Activated CD8-positive, alpha-beta memory T cell treated with anti-CD3 and anti-CD28 coated beads, Interleukin-2, amount 50 U/mL, for 24 hours (primary cell): ENCODE measurements at regions not wholly inside any gene's neighbourhood (a gene's known extent, or its start where the extent isn't known, plus 50 kb on each side); places are given as distances from the start of the nearest gene placed in this dataset.
"Not testable (repeated sequence)": the region's sequence is repeated elsewhere in the genome, so short reads cannot be mapped to it uniquely, and the experiment has no call there.

ENCODE experiments used
- DNase-seq: peaks from one replicate; pipeline ENCODE4 v3.0.0-alpha.2; 2020; ENCODE audit errors: extremely low read depth

DNA sequence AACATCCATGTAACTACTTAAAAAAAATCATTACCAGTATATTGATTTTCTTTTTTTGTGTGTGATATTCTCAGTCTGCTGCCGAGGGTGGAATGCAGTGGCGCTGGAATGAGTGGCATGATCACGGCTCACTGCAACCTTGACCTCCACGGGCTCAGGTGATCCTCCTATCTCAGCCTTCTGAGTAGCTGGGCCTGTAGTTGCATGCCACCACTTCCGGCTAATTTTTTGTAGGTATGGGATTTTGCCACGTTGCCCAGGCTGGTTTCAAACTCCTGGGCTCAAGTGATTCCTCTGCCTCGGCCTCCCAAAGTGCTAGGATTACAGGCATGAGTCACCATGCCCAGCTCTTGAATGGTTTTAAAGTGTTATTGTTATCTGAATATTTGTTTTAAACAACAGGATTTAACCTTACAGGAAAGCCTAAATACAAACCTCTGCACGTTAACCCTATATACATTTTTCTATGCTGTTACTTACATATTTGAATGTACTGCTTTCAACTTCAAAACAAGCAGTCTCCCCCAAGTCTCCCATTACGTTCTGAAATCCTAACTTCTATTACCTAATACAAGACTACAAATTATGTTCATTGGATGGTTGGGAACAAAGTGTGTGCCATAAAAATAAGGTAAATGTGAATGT, 61.7 kb downstream of the KPNA2 start:
- DNase-seq = no peak

DNA sequence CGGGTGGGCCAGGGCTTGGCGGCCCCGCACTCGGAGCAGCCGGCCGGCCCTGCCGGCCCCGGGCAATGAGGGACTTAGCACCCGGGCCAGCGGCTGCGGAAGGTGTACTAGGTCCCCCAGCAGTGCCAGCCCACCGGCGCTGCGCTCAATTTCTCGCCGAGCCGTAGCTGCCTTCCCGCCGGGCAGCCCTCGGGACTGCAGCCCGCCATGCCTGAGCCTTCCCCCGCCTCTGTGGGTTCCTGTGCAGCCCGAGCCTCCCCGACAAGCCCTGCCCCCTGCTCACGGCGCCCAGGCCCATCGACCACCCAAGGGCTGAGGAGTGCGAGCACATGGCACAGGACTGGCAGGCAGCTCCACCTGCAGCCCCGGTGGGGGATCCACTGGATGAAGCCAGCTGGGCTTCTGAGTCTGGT, 63.8 kb downstream of the KPNA2 start:
- not testable (repeated sequence) for DNase-seq

DNA sequence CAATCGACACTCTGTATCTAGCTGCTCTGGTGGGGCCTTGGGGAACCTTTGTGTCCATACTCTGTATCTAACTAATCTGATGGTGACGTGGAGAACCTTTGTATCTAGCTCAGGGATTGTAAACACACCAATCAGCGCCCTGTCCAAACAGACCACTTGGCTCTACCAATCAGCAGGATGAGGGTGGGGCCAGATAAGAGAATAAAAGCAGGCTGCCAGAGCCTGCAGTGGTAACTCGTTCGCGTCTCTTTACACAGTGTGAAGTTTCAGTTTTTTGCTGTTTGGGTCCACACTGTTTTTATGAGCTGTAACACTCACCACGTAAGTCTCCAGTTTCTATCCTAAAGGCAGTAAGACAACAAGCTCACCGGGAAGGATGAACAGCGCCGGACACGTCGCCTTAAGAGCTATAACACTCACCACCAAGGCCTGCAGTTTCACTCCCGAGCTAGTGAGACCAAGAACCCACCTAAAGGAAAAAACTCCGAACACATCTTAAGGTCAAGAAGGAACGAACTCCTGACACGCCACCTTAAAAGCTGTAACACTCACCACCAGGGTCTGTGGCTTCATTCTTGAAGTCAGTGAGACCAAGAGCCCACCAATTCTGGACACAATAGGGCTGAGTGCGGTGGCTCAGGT, 64.6 kb downstream of the KPNA2 start:
- DNase-seq = no peak

DNA sequence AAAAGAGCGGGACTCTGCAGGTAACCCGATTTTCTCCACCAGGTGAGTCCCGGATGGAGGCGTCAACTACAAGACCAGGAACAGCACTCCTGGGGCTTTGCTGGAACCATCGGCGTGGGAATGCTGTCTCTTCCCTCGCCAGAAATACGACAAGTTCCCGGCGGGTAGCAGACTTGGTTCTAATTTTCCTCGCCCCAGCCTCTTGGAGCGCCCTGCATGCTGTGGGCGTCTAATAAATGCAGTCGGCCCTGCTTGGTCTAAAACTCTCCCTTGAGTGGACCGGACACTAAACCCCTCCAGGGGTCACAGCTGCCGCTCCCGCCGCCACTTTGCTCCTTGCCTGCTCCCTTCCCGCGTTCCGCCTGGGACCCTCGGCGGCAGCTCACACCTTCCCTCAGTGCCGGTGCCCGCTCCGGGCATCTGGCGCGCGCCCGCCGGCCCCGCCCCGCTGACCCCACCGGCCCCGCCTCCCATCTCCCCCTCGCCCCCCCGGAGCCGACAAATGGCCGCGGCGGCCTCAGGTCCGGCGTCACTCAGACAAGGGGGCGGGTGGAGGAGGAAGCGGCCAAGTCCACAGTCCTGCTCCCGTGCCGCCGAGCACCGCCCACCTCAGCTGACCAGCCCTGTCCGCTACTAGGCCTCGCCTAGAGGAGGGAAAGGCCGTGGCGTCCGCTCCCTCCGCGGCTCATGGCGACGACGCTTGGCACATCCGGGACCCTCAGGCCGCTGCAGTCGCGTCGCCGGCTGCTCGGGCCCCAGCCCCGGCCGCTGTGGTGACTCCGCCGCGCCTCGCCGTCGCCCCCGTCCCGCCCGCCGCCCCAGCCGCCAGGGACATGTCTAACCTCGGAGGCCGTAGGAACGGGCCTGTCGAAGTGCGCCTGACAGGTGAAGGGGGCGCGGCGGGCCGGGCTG, 65.8 kb downstream of the KPNA2 start:
- DNase-seq = no peak

DNA sequence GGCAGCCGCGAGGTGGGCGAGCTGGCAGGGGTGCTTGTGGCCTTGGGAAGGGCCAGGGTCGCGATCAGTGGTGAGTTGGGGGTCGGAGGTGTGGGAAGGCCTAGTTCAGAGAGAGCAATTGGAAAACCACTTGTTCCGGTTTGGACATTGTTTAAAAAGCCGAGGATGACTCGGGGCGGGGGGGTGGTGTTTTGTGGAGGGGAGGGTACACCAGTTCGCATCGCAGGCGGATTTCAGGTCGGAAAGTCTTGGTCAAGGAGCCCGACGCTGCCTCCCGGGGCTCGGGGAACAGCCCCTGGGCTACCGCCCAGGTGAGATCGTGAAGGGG, 66.4 kb downstream of the KPNA2 start:
- no peak for DNase-seq

DNA sequence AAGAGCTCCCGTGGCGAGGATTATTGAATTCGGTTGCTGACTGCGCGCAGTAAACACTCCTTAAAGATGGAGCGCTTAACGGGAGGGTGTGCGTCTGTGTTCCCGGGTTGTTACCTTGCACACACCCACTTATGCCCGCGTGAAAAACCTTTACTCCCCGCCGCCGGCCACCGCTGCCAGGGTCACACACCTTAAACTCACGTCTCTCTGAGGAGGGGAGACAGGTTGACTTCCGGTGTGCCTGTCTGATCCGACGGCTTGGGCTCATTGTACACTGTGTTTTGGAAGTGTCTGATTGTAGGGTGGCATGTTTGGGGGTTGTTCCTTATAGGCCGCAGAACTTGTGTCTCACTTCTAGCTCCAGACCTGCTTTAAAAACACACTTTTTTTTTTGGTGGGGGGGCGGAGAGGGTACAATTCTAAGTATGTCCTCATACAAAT, 66.8 kb downstream of the KPNA2 start:
- no peak for DNase-seq

DNA sequence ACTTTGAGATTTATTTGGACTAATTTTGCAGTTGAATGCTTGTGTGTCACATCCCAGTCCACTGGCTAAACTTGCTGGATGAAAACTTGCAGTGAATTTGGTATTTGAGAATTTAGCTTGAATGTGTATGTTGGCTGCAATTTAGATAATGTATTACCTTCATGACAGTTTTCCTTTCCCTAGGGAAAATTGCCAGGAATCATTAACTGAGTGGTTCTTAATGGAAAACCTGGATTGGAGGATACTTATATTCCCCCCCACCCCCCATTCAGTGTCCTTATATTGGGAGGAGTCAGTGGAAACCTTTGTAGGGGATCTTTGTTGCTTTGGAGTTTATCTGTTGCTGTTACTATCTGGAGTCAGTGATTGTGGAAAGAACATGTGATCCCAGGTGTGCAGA, 67.6 kb downstream of the KPNA2 start:
- DNase-seq = no peak

DNA sequence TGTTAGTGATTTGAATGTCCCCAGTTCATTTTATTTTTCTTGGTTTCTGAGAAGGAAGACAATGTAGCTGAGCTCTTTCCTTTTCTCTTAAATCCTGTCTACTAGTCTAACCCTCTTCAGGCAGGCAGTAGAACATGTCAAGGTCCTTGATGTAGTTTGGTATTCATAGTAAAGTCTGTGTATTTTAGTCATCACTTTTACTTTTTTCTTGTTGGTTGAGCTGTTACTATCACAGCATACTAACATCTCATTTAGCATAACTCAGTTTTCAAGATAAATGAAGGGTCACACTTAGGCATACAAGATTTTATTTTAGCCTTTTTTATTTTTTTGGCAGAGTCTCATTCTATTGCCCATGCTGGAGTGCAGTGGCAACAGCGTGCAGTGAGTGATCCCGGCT, 70.5 kb downstream of the KPNA2 start:
- DNase-seq = no peak

DNA sequence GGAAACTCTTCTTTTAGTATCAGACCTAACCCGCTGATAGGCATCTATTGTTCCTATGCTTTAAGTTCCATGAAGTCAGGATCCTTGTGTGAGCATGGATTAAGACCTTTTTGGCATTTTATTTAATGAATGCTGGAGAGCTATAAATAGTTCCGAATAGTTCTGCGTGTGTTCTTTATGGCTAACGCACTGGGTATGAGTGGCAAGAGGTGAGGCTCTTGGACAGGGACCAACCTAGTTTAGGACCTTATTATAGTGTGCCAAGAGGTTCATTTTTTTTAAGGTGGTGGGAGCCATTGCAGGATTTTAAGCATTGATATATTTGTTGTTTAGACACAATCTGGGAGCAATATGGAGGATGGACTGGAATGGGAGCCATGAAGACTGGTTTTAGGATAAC, 71.8 kb downstream of the KPNA2 start:
- DNase-seq = no peak

DNA sequence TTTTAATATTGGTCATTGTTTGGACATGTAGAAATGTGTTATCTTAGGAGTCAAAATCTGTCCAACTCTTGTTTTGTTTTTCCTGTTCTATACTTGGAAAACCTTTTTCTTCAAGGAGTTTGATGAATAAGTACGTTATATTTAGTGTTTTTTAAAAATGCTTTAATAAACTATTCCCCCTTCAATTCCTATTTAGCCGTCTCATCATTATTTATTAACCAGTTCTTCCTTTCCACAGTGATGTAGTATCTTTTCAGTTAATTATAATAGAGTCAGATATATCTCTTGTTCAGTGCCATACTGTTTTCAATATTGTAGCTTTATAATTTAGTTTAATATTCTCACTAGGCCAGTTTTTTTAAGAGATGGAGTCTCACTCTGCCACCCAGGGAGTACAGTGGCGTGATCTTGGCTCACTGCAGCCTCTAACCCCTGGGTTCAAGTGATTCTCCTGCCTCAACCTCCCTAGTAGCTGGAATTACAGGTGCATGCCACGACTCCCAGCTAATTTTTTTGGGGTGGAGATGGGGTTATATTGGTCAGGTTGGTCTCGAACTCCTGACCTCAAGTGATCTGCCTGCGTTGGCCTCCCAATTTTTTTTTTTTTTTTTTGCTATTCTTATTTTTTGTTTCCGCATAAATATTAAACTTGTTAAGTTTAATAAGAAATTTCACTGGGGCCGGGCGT, 72.9 kb downstream of the KPNA2 start:
- no peak for DNase-seq

DNA sequence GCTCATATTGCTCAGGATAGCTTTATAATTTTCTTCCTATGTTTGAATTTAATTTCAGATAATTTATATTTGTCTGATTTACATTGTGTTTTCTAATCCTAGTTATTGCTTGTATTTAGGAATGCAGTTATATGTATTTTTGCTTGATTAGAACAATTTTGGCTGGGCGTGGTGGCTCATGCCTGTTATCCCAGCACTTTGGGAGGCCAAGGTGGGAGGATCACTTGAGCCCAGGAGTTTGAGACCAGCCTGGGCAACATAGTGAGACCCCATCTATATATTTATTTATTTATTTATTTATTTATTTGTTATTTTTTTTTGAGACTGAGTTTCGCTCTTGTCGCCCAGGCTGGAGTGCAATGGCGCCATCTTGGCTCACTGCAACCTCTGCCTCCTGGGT, 73.9 kb downstream of the KPNA2 start:
- not testable (repeated sequence) for DNase-seq

DNA sequence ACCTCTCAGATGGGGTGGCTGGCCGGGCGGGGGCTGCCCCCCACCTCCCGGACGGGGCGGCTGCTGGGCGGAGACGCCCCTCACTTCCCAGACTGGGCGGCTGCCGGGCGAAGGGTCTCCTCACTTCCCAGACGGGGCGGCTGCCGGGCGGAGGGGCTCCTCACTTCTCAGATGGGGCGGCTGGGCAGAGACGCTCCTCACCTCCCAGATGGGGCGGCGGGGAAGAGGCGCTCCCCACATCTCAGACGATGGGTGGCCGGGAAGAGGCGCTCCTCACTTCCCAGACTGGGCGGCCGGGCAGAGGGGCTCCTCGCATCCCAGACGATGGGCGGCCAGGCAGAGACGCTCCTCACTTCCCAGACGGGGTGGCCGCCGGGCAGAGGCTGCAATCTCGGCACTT, 80.7 kb downstream of the KPNA2 start:
- DNase-seq = not testable (repeated sequence)

DNA sequence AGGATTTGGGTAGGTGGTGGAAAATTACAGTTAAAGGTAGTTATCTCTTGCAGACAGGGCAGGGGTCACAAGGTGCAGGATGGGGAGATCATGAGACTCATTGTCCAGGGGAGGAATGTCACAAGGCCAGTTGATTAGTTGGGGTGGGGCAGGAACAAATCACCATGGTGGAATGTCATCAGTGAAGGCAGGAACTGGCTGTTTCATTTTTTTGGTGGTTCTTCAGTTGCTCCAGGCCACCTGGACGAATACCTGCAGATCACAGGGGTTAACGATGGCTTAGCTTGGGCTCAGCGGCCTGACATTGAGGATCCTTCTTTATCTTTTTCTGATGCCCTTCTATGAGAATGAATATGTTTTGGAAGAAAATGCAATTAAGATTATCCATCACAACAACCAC, 87.1 kb downstream of the KPNA2 start:
- no peak for DNase-seq

DNA sequence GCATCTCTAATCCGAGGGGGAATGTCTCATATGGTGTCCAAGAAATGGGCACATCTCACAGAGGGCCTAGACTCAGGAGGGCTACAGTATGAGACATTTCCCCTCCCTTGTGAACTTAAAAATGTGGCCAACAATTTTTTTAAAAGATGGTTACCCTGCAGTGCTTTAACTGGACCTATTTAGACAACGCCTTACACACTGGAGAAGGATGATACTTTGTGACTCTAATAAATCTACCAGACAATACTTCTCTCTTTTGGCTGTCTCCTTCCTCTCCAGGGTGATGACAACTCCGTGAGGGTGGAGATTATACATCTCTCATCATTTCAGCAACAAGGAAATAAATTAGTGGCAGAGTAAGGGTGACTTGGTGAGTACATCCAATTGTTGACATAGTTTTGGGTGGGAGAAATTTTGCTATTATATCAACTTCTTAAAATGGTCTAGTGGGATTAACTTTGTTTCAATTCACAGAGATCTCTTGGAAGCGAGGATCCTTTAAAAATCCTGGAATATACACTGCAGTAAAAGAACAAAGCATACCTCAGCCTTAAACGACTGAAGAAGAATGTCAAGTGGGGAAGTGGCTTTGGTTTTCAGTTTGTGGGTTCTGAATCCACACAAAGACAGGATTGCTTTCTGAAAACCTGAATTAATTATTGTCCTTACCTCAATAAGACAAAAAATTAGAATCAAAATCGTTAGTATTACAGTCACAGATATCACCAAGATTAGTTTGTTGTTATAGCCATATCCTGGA, 89.8 kb downstream of the KPNA2 start:
- DNase-seq = no peak

DNA sequence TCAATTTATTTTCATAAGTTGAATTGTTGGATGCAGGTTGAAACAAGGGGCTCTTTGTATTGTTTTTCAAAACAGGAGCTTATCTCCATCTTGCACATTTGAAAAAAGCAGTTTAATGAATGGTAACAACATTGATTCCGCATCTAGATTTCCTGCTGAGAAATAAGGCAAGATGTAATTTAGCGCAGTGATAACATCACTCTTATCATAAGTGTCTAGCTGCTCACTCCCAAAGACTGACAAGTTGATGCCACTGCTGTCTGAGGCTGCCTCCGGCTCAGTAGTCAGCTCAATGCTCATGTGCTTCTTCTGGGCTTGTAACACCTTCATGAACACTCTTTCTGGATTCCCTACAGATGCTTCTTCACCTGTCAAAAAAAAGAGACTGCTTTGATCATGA, 92.4 kb downstream of the KPNA2 start:
- no peak for DNase-seq

DNA sequence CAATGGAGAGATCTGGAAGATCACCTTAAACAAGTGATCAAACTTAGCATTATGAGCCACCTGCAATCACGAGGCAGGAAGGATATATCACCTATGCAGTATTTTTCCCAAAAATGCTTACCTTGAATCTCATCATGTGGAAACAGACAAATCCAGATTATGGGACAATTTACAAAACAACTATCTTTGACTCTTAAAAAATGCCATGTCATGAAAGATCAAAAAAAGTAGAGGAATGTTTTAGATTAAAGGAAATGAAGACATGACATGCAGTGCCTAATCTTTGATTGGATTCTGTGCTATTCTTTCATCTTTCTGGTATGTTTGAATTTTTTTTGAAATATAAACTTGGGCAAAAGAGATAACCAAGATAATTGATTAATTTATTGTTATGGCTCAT, 95.9 kb downstream of the KPNA2 start:
- DNase-seq = no peak

DNA sequence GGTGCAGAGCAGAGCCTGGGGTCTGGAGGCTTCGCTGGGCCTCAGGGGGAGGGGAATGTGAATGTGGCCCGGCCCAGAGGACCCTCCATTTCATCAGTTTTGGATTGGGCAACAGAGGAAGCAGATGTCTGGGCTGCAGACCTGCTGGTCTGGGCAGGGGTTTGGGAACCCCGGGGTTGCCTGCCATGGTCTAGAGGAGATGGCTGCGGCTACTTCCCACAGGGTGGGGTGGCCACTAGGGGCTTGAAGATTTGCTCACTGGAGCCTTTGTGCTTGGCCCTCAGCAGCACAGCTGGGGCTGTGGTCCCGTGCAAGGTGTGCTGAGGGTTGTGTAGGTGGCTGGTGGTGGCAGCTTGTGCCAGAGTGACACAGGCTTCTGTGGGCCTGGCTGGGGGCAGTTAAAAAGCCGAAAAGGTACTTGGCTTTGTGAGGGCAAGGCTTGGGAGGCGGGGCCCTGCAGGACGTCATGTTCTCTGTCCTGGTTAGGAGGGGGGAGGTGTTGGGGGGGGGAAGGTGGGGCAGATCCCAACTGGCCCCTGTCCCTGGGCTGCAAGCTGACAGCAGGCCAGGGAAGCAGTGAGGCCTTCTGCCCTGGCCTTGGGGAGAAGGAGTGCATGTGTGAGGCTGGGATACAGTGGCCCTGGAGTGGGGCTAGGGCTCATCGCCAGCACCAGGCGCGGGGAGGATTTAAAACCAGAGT, 98.0 kb downstream of the KPNA2 start:
- DNase-seq = no peak

DNA sequence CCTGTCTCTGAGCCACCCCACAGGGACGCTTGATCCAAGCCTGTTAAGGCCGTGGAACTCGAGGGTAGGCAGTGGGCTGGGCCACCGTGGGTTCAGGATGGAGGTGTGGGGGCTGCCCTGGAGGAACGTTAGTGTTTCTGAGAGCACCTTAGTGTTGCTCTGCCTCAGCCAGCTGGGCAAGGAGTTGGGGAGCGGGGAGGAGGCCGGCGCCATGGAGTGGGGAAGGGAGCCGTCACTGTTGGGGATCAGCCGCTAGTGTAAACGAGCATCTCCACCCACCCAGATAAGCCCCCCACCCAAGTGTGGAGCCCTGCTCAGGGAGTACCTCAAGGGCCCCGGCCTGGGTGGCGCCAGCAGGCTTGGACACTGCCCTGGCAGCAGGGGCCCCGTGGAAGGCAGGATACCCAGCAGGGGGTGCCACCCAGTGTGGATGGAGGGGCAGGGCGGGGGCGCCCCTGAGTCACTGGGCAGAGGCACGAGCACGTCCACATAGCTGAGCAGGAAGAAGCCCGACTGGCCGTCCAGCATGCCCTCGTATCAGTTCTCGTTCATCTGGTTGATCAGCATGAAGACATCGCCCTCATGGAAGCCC, 98.6 kb downstream of the KPNA2 start:
- no peak for DNase-seq

DNA sequence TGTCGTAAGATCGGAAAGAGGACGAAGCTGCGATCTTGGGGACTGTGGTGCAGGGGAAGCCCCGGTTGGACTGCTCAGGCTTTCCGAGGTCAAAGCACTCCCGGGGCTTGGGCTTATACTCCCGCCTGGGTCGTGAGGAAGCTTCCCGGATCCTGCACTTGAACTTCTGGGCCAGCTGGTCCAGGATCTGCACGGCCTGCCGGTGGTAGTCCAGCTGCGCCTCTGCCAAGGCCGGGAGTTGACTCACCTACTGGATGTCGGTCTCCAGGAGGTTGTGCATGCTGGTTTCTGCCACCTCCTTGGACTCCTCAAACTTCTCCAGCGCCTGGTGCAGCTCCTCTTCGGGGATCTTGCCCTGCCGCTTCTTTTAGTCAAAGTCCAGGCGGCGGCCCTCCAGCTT, 99.2 kb downstream of the KPNA2 start:
- DNase-seq = no peak

DNA sequence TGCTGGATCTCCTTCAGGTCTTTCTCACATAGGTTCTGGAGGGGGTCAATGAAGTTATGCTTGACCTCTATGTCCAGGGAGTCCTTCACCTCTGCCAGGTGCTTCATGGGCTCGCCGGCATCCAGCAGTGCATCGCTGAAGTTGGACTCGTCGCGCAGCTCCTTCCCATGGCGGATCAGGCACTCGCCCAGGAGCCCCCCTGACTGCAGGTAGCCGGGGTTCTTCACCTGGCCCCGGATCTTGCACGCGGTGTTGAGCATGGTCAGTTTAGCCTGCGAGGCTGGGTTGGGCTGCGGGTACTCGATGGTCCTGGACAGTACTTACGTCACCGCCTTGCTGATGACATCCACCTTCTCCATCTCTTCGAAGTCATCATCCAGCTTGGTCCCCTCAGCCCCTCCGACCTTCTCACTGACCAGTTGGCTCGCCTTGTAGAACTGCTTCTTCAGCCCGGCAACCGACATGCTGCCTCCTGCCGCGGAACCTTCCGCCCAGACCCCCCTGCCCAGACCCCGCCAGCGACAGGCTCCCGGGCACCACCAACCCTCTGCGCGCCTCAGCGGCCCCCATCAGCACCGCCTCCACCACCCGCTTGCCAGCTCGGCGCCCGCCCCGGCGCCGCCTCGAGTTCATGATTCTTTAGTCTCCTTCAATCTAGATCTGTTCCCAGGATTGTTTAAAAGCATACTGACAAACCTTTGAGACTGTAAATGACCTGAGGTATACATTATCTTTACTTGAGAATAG, 99.8 kb downstream of the KPNA2 start:
- DNase-seq = no peak
